ENCODE measurements at regions not wholly inside any gene's neighbourhood (a gene's known extent, or its start where the extent isn't known, plus 50 kb on each side); places are given as distances from the start of the nearest gene placed in this dataset.

DNA sequence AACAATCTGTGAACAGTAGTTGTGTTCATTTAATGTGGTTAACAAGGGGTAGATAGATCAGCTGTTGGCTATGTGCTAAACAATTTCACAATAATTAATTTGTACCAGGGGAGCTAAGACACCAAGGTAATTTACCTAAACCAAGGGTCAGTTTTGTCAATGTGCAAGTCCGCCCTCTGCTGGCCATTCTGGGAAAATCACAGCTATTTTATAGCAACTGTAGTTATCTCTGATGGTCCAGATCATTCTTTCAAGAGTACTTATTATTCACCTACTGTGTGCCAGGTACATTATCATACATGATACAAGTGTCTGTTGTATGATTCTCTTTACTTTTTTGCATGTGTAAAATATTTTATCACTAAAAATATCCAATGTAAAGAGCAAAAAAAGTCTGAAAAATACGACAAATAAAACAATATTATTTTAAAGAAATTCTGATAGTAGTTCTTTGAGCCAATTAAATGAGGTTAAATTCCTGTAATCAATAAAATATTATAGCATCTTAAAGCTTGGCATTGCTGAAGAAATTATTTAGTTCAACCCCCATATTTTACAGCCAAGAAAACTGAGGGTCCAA lies 312.3 kb upstream of the FAM78B start:
- TF ChIP-seq, protein P1, sequence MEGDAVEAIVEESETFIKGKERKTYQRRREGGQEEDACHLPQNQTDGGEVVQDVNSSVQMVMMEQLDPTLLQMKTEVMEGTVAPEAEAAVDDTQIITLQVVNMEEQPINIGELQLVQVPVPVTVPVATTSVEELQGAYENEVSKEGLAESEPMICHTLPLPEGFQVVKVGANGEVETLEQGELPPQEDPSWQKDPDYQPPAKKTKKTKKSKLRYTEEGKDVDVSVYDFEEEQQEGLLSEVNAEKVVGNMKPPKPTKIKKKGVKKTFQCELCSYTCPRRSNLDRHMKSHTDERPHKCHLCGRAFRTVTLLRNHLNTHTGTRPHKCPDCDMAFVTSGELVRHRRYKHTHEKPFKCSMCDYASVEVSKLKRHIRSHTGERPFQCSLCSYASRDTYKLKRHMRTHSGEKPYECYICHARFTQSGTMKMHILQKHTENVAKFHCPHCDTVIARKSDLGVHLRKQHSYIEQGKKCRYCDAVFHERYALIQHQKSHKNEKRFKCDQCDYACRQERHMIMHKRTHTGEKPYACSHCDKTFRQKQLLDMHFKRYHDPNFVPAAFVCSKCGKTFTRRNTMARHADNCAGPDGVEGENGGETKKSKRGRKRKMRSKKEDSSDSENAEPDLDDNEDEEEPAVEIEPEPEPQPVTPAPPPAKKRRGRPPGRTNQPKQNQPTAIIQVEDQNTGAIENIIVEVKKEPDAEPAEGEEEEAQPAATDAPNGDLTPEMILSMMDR (IDR thresholded peaks at IDR 0.05) = peak; percentile 59 to 79
- H3K27ac ChIP-seq = no peak overlapping the region
- H3K36me3 ChIP-seq = no peaks in the 10 kb centered on the region
- H3K4me1 ChIP-seq = no peaks in the 10 kb centered on the region
- no peak overlapping the region for H3K4me3 ChIP-seq
- H3K9me3 ChIP-seq = no peaks in the 10 kb centered on the region
- DNase-seq (peak in 2 of 4 donors; percentile 11 to 32), ATAC-seq (peak; percentile 57)
- no peaks in the 10 kb centered on the region for H3K27me3 ChIP-seq
- intact Hi-C loops (cut with DNase I) = loop anchor here in 1 of 2 donors (10.0 kb wide), 1 partner anchor 554 kb away; no protein-coding TSS in a partner anchor

DNA sequence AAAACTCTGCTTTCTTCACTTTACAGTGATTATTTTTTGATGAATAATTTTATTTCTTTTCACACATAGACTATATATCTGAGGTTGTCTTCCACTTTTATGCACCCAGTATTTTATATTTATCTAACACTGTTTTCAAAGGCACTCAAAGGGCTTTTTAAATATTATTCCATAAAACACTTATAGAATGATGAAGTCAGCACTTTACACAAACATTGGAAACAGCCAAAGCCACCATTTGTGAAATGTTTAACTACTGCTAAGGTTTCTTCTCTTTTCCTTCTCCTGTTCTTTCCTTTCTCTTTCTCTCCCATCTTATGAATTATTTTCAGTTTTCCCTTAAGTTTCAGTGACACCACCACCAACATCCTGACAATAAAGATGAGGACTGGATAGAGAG lies 317.7 kb upstream of the FAM78B start:
- Histone ChIP-seq H3K9me3 (no peaks in the 10 kb centered on the region), H3K4me1 (peaks cover 0 to 5% of the 10 kb centered on the region in 2 donors), H3K36me3 (no peaks in the 10 kb centered on the region), H3K27ac (no peak overlapping the region), H3K4me3 (no peak overlapping the region), H3K27me3 (no peaks in the 10 kb centered on the region)
- intact Hi-C loops (cut with DNase I) = no loop called here
- ATAC-seq (no peak), DNase-seq (no peak)
- TF ChIP-seq, protein P1 (IDR thresholded peaks at IDR 0.05) = no peak

DNA sequence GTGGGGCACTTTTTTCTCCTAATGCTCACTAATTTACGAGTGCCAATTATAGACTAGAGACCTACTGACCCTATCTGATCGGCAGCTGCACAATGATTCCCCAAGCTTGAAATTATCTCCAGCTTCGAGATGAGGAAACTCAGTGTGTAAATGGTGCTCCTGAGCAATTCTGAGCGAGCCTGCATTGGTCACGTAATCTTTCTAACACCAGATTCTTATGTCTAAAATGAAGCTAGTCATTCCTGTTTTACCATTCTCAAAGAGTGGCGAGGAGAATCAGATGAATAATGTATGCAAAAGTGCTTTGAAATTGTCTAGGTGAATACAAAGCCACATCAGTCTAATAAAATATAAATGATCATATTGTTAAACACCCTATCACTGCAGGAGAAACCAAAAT lies 318.1 kb upstream of the FAM78B start:
- DNase-seq = no peak
- H3K36me3 ChIP-seq = no peaks in the 10 kb centered on the region
- TF ChIP-seq, protein P1 (IDR thresholded peaks at IDR 0.05) = no peak
- no peak overlapping the region for H3K27ac ChIP-seq
- intact Hi-C loops (cut with DNase I) = no loop called here
- no peaks in the 10 kb centered on the region for H3K9me3 ChIP-seq
- ATAC-seq = no peak
- no peak overlapping the region for H3K4me3 ChIP-seq
- H3K4me1 ChIP-seq = peaks cover 0 to 5% of the 10 kb centered on the region in 2 donors
- no peaks in the 10 kb centered on the region for H3K27me3 ChIP-seq

DNA sequence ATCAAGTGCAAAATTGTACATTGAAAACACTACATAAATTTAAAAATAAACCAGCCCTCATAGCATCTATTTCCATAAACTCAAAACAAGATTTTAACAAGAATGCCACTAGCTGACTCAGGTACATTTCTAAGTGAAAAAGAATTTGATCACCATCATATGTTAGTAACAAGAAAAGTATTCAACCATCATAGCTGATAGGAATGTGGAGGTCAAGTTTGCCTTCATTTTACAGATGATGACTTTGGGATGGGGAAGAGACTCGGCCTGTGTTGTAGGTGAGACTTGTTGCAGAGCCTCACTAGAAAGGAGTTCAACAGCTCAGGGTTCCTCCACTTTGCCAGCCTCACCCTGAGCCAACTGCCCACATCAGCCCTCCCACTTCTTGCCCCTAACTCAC lies 318.8 kb upstream of the FAM78B start:
- ATAC-seq = no peak

DNA sequence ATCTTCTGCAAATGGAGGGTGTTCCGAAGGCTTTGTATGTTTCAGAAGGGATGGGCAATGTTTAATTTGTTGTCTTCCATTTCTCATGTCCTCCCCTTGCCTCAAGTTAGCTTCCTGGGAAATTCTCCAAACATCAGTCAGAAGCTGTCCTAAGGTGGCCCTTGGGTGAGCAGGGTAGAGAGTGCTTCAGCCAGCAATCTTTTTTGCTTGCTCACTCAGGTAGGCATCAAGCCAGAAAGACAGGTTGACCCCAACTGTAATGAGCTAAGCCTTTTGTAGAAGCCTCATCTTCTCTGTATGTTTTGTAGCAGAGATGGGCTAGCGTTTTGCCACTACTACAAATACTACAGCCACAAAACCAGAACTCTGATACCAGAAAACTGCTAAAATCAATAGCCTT lies 321.5 kb upstream of the FAM78B start:
- ATAC-seq = no peak
- TF ChIP-seq, protein P1 (IDR thresholded peaks at IDR 0.05) = no peak

More for the DNA sequence above, 318.8 kb upstream of the FAM78B start:
- Histone ChIP-seq H3K27ac (no peak overlapping the region), H3K9me3 (no peaks in the 10 kb centered on the region), H3K27me3 (no peaks in the 10 kb centered on the region), H3K4me3 (no peak overlapping the region), H3K4me1 (peaks cover 0 to 9% of the 10 kb centered on the region in 2 donors), H3K36me3 (no peaks in the 10 kb centered on the region)
- TF ChIP-seq, protein P1 (IDR thresholded peaks at IDR 0.05) = no peak
- intact Hi-C loops (cut with DNase I) = no loop called here
- DNase-seq = no peak

More for the DNA sequence above, 321.5 kb upstream of the FAM78B start:
- intact Hi-C loops (cut with DNase I) = no loop called here
- H3K36me3 ChIP-seq = no peaks in the 10 kb centered on the region
- no peak for DNase-seq
- H3K4me3 ChIP-seq = no peak overlapping the region
- H3K27me3 ChIP-seq = no peaks in the 10 kb centered on the region
- H3K27ac ChIP-seq = no peak overlapping the region
- H3K9me3 ChIP-seq = no peaks in the 10 kb centered on the region
- H3K4me1 ChIP-seq = peaks cover 0 to 9% of the 10 kb centered on the region in 2 donors
